ENCODE measurements at regions not wholly inside any gene's neighbourhood (a gene's known extent, or its start where the extent isn't known, plus 50 kb on each side); places are given as distances from the start of the nearest gene placed in this dataset.

DNA sequence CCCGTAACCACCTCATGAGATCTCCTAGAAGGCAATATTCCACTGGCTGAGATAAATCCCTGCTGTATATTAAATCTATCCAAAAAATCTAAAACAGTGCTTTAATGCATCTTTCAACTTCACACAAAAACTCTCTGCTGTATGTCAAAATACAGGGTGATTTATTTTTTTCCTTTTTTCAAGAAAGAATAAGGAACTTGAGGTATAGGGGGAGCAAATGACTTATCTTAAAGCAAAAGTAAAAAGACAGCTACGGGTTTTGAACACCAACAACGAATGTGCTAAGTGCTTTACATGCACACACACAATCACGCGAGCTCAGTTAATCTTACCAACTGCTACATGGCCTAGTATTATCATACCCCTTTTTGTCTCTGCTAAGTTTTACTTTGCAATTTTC is 168.9 kb upstream of the PHF14 start (continued):
- TF ChIP-seq, protein P1, sequence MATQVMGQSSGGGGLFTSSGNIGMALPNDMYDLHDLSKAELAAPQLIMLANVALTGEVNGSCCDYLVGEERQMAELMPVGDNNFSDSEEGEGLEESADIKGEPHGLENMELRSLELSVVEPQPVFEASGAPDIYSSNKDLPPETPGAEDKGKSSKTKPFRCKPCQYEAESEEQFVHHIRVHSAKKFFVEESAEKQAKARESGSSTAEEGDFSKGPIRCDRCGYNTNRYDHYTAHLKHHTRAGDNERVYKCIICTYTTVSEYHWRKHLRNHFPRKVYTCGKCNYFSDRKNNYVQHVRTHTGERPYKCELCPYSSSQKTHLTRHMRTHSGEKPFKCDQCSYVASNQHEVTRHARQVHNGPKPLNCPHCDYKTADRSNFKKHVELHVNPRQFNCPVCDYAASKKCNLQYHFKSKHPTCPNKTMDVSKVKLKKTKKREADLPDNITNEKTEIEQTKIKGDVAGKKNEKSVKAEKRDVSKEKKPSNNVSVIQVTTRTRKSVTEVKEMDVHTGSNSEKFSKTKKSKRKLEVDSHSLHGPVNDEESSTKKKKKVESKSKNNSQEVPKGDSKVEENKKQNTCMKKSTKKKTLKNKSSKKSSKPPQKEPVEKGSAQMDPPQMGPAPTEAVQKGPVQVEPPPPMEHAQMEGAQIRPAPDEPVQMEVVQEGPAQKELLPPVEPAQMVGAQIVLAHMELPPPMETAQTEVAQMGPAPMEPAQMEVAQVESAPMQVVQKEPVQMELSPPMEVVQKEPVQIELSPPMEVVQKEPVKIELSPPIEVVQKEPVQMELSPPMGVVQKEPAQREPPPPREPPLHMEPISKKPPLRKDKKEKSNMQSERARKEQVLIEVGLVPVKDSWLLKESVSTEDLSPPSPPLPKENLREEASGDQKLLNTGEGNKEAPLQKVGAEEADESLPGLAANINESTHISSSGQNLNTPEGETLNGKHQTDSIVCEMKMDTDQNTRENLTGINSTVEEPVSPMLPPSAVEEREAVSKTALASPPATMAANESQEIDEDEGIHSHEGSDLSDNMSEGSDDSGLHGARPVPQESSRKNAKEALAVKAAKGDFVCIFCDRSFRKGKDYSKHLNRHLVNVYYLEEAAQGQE (IDR thresholded peaks at IDR 0.05; ENCODE audit: low read depth) = no peak
- TF ChIP-seq EZH2 (IDR thresholded peaks at IDR 0.05) = no peak

DNA sequence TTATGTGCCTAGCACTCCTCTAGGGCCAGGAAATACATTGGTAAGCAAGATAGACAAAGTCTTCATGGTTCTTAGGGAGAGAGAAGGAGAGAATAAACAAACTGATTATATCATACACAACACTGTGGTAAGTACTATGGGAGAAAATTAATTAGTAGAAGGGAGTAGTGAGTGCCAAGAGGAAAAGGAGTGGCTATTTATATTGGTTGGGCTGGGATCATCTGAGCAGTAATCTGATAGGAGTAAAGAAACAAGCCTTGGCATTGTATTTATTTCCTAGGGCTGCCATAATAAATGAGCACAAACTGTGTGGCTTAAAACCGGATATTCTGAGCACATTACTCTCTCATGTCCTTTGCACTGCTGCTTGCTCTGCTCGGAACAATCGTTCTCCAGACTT is 158.1 kb upstream of the PHF14 start:
- Histone ChIP-seq H3K36me3 (ENCODE audit: control insufficient read depth in 1 of 2, insufficient read depth in 2 of 2, low read length in 2 of 2) (no peaks in the 10 kb centered on the region), H3K79me2 (ENCODE audit: insufficient read depth, low read length) (no peaks in the 10 kb centered on the region), H3K27me3 (ENCODE audit: insufficient read depth, low read length) (no peaks in the 10 kb centered on the region), H3K9me3 (ENCODE audit: control insufficient read depth in 1 of 2, insufficient read depth in 1 of 2, low read depth in 1 of 2, low read length in 2 of 2) (no peaks in the 10 kb centered on the region), H3K27ac (ENCODE audit: low read depth, low read length) (no peak overlapping the region), H4K20me1 (ENCODE audit: insufficient read depth) (no peaks in the 10 kb centered on the region), H3K4me2 (ENCODE audit: low read length) (no peak overlapping the region), H3K4me1 (ENCODE audit: control insufficient read depth in 1 of 2, insufficient read depth in 2 of 2, low read length in 2 of 2) (no peaks in the 10 kb centered on the region), H3K9ac (ENCODE audit: low read length) (no peak overlapping the region), H3K9me2 (ENCODE audit: insufficient read depth) (no peaks in the 10 kb centered on the region), H2AFZ (ENCODE audit: low read depth, low read length, poor library complexity, severe bottlenecking) (no peak overlapping the region), H3K4me3 (replicated peaks in 1 of 2; ENCODE audit: low read depth in 1 of 2, low read length in 2 of 2) (no peak overlapping the region)
- DNase-seq (ENCODE audit: low read depth, low spot score) = no peak
- no peak for ATAC-seq
- BruUV-seq (replicated peaks) = no TSS peak
- TF ChIP-seq ZNF274 (IDR thresholded peaks at IDR 0.05; ENCODE audit: low read depth, low read length) (no peak), RAD21 (IDR thresholded peaks at IDR 0.05; ENCODE audit: low read depth) (no peak), EGR1 (IDR thresholded peaks at IDR 0.05; ENCODE audit: low read depth) (no peak), ZFX (IDR thresholded peaks at IDR 0.05) (no peak), SIN3A (IDR thresholded peaks at IDR 0.05; ENCODE audit: low read depth) (no peak), CEBPB (IDR thresholded peaks at IDR 0.05; ENCODE audit: low read depth) (no peak)
- TF ChIP-seq, protein P2, sequence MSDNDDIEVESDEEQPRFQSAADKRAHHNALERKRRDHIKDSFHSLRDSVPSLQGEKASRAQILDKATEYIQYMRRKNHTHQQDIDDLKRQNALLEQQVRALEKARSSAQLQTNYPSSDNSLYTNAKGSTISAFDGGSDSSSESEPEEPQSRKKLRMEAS (IDR thresholded peaks at IDR 0.05) = no peak
- TF ChIP-seq, protein P3, sequence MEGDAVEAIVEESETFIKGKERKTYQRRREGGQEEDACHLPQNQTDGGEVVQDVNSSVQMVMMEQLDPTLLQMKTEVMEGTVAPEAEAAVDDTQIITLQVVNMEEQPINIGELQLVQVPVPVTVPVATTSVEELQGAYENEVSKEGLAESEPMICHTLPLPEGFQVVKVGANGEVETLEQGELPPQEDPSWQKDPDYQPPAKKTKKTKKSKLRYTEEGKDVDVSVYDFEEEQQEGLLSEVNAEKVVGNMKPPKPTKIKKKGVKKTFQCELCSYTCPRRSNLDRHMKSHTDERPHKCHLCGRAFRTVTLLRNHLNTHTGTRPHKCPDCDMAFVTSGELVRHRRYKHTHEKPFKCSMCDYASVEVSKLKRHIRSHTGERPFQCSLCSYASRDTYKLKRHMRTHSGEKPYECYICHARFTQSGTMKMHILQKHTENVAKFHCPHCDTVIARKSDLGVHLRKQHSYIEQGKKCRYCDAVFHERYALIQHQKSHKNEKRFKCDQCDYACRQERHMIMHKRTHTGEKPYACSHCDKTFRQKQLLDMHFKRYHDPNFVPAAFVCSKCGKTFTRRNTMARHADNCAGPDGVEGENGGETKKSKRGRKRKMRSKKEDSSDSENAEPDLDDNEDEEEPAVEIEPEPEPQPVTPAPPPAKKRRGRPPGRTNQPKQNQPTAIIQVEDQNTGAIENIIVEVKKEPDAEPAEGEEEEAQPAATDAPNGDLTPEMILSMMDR (IDR thresholded peaks at IDR 0.05 in 2 of 3, conservative IDR thresholded peaks at IDR 0.05 in 1 of 3; ENCODE audit: borderline replicate concordance in 1 of 3, insufficient read depth in 1 of 3, low read depth in 2 of 3, low read length in 2 of 3) = no peak
- ChIA-PET CTCF (no interaction called here), POLR2A (no interaction called here), RAD21 (ENCODE audit: low non-redundant PET in 1 of 2, low total read pairs in 2 of 2, uncharacterized antibody in 2 of 2, unreplicated experiment in 2 of 2) (no interaction called here)
- intact Hi-C loops (cut with micrococcal nuclease) = no loop called here
